Sigmoid colon (tissue), 4 donors: ENCODE measurements at regions not wholly inside any gene's neighbourhood (a gene's known extent, or its start where the extent isn't known, plus 50 kb on each side); places are given as distances from the start of the nearest gene placed in this dataset.

Source experiments
- CTCF ChIP-seq, 4 experiments: fragments of 450-650 bp in 3 of 4; fragments of 200-600 bp in 1 of 4; IDR thresholded peaks; one replicate each; pipeline ENCODE4 v1.5.1; 2016 to 2019; ENCODE audit warnings: antibody characterized with exemption in 4 of 4, mild to moderate bottlenecking in 3 of 4, moderate library complexity in 2 of 4
- EP300 ChIP-seq, 4 donors: sonication (generic); formaldehyde crosslinking; IDR thresholded peaks; one replicate each; pipeline ENCODE4 v1.6.1; 2017; ENCODE audit warnings: antibody characterized with exemption in 4 of 4
- POLR2A ChIP-seq, 2 donors: fragments of 450-650 bp; IDR thresholded peaks; one replicate each; pipeline ENCODE4 v1.6.1; 2016; ENCODE audit warnings: antibody characterized with exemption in 2 of 2, mild to moderate bottlenecking in 2 of 2, moderate library complexity in 2 of 2
- POLR2AphosphoS5 ChIP-seq, 4 donors: sonication (generic); formaldehyde crosslinking; IDR thresholded peaks; one replicate each; pipeline ENCODE4 v1.6.1; 2017; ENCODE audit warnings: antibody characterized with exemption in 4 of 4

- no peak for TF ChIP-seq CTCF (IDR thresholded peaks at IDR 0.05)
- no peak for TF ChIP-seq POLR2A (IDR thresholded peaks at IDR 0.05)
- no peak for TF ChIP-seq POLR2AphosphoS5 (IDR thresholded peaks at IDR 0.05)
- no peak for TF ChIP-seq EP300 (IDR thresholded peaks at IDR 0.05)
Measured at GRCh38 chr14:27916326-27916725, 850.3 kb upstream of the FOXG1 start.
